ENCODE measurements at regions not wholly inside any gene's neighbourhood (a gene's known extent, or its start where the extent isn't known, plus 50 kb on each side); places are given as distances from the start of the nearest gene placed in this dataset.

DNA sequence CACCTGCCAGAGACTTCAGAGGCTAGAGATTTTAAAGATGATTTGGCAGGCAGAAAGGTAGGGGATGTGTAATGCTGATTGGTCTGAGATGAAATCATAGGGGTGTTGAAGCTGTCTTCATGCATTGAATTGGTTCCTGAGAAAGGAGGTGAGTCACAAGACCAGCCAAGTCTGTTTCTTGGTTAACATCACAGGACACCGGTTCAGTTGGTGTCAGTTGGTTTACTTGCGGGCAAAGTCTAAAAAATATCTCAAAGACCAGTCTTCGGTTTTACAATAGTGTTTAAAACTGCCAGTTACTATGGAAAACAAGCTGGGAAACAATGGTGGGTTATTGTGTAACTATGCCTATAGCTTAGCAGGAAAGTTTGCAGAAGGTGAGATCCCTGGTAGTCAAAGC, 305.9 kb downstream of the BARHL2 start:
- Histone ChIP-seq H3K27me3 (no peaks in the 10 kb centered on the region), H3K4me1 (no peaks in the 10 kb centered on the region), H3K9me3 (no peaks in the 10 kb centered on the region), H3K36me3 (no peaks in the 10 kb centered on the region), H3K4me3 (ENCODE audit: low read depth, low read length) (no peak overlapping the region)
- DNase-seq: no peak
- TF ChIP-seq CTCF (IDR thresholded peaks at IDR 0.05; ENCODE audit: low read depth, low read length): no peak

DNA sequence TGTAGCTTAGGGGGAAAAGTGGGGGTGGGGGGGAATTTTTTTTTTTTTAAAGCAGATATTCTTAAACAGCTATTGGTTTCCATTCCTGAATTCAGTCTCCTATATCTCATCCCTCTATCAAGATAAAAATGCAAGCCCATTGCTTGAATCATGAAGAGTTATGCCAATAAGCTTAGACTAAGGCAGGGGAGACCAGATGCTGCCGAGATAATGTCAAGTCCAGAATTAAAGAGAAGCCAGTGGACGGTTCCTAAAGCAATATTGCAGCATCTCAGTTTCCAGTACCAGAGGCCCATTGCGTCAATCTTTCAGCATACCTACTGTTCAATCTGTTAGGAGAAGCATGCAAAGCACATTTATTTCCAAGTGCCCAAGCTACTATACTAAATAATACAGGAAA, 309.4 kb downstream of the BARHL2 start:
- Histone ChIP-seq H3K9me3 (no peaks in the 10 kb centered on the region), H3K4me1 (no peaks in the 10 kb centered on the region), H3K36me3 (no peaks in the 10 kb centered on the region), H3K4me3 (ENCODE audit: low read depth, low read length) (no peak overlapping the region), H3K27me3 (no peaks in the 10 kb centered on the region)
- DNase-seq: no peak
- no peak for TF ChIP-seq CTCF (IDR thresholded peaks at IDR 0.05; ENCODE audit: low read depth, low read length)

GRCh38 chr1:90405726-90406125, 311.4 kb downstream of the BARHL2 start:
- no peak for TF ChIP-seq CTCF (IDR thresholded peaks at IDR 0.05; ENCODE audit: low read depth, low read length)
- DNase-seq: no peak
- H3K4me1 ChIP-seq: no peaks in the 10 kb centered on the region
- H3K9me3 ChIP-seq: no peaks in the 10 kb centered on the region
- H3K4me3 ChIP-seq (ENCODE audit: low read depth, low read length): no peak overlapping the region
- no peaks in the 10 kb centered on the region for H3K27me3 ChIP-seq
- H3K36me3 ChIP-seq: no peaks in the 10 kb centered on the region

- no peaks in the 10 kb centered on the region for H3K36me3 ChIP-seq
- H3K4me3 ChIP-seq (ENCODE audit: low read depth, low read length): no peak overlapping the region
- H3K27me3 ChIP-seq: no peaks in the 10 kb centered on the region
- TF ChIP-seq CTCF (IDR thresholded peaks at IDR 0.05; ENCODE audit: low read depth, low read length): no peak
- H3K9me3 ChIP-seq: no peaks in the 10 kb centered on the region
- DNase-seq: no peak
- no peaks in the 10 kb centered on the region for H3K4me1 ChIP-seq
These were observed 313.9 kb downstream of the BARHL2 start for GRCh38 chr1:90402893-90403849.

- Histone ChIP-seq H3K36me3 (no peaks in the 10 kb centered on the region), H3K4me3 (ENCODE audit: low read depth, low read length) (no peak overlapping the region), H3K27me3 (no peaks in the 10 kb centered on the region), H3K4me1 (no peaks in the 10 kb centered on the region), H3K9me3 (no peaks in the 10 kb centered on the region)
- DNase-seq: no peak
- no peak for TF ChIP-seq CTCF (IDR thresholded peaks at IDR 0.05; ENCODE audit: low read depth, low read length)
These were observed 317.0 kb downstream of the BARHL2 start for GRCh38 chr1:90400131-90400530.

- H3K4me3 ChIP-seq (ENCODE audit: low read depth, low read length): no peak overlapping the region
- H3K27me3 ChIP-seq: no peaks in the 10 kb centered on the region
- no peaks in the 10 kb centered on the region for H3K9me3 ChIP-seq
- no peak for TF ChIP-seq CTCF (IDR thresholded peaks at IDR 0.05; ENCODE audit: low read depth, low read length)
- DNase-seq: no peak
- H3K4me1 ChIP-seq: no peaks in the 10 kb centered on the region
- H3K36me3 ChIP-seq: no peaks in the 10 kb centered on the region
These were observed 320.2 kb downstream of the BARHL2 start for GRCh38 chr1:90396917-90397316.

Data from BE2C (cell line).